Colonic mucosa (tissue), 4 donors: ENCODE measurements at regions not wholly inside any gene's neighbourhood (a gene's known extent, or its start where the extent isn't known, plus 50 kb on each side); places are given as distances from the start of the nearest gene placed in this dataset.

Experiments
- DNase-seq: peaks from one replicate; pipeline ENCODE4 v3.0.0-alpha.2; 2020
- H3K27ac ChIP-seq: fragments of 200-600 bp; one replicate; pipeline ENCODE4 v1.8.0; 2021
- H3K27me3 ChIP-seq: fragments of 200-600 bp; one replicate; pipeline ENCODE4 v1.8.0; 2021
- H3K36me3 ChIP-seq: fragments of 200-600 bp; one replicate; pipeline ENCODE4 v1.8.0; 2021
- H3K4me1 ChIP-seq: fragments of 200-600 bp; one replicate; pipeline ENCODE4 v1.8.0; 2021; ENCODE audit warnings: mild to moderate bottlenecking
- H3K4me3 ChIP-seq: fragments of 200-600 bp; one replicate; pipeline ENCODE4 v1.8.0; 2021
- H3K9ac ChIP-seq, 2 donors: one replicate each; pipeline ENCODE4 v1.7.0; 2013; ENCODE audit warnings: control low read depth in 2 of 2, low read depth in 2 of 2, low read length in 2 of 2
- H3K9me3 ChIP-seq: fragments of 200-600 bp; one replicate; pipeline ENCODE4 v1.8.0; 2021
- intact Hi-C: fragments of 100-400 bp; cut with DNase I; formaldehyde crosslinking; loops from one replicate; pipeline ENCODE4 v1.14.1; 2022
- TF ChIP-seq, protein P1 (sequence below): fragments of 200-600 bp; IDR thresholded peaks from one replicate; pipeline ENCODE4 v1.8.0; 2022; ENCODE audit warnings: antibody characterized with exemption, mild to moderate bottlenecking
- donor health status: healthy.
- donor health status: DM: no; HTN: no; CAD: no.
- donor health status: DM: no; HTN: no; CAD: no.

DNA sequence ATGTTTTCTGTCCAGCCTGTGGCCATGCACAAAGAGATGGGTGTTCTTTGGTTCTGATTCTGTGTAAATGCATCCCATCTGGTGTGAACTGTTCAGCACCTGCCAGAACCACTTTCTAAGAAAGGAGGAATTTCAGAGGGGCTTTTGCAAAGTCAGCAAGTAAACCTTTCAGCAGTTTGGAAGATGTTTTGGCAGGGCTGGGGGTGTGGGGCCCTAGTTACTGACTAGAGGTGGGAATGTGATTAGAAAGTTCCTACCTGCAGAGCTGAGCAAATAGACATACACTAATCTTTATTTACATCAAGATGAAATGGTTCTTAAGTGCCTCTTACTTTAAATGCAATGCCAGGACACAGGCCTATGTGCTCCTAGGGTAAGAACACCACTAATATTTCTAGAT lies 378.1 kb upstream of the USP24 start:
- Histone ChIP-seq H3K4me3 (no peak overlapping the region), H3K27ac (no peak overlapping the region), H3K27me3 (no peaks in the 10 kb centered on the region), H3K9me3 (no peaks in the 10 kb centered on the region), H3K36me3 (no peaks in the 10 kb centered on the region), H3K4me1 (no peaks in the 10 kb centered on the region), H3K9ac (no peak overlapping the region)
- intact Hi-C loops = no loop called here
- DNase-seq = no peak
- TF ChIP-seq, protein P1, sequence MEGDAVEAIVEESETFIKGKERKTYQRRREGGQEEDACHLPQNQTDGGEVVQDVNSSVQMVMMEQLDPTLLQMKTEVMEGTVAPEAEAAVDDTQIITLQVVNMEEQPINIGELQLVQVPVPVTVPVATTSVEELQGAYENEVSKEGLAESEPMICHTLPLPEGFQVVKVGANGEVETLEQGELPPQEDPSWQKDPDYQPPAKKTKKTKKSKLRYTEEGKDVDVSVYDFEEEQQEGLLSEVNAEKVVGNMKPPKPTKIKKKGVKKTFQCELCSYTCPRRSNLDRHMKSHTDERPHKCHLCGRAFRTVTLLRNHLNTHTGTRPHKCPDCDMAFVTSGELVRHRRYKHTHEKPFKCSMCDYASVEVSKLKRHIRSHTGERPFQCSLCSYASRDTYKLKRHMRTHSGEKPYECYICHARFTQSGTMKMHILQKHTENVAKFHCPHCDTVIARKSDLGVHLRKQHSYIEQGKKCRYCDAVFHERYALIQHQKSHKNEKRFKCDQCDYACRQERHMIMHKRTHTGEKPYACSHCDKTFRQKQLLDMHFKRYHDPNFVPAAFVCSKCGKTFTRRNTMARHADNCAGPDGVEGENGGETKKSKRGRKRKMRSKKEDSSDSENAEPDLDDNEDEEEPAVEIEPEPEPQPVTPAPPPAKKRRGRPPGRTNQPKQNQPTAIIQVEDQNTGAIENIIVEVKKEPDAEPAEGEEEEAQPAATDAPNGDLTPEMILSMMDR = no peak

DNA sequence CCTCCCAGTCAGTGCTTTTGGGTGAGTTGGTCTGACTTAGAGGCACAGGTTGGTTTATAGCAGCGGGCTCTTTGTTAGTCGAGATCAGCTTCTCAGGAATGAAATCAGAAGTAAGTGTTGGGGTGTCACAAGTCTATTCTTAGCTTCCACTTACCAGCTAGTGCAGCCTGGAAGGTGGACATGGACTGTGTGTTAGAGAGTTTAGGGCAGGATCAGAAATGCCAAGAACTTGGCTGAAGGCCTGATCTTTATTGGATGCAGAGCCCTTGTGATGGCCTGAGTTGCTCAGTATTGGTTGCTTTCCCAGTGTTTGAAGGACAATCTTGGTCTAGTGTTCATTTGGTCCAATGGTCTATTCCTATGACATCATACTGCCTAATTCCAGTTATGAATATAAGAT lies 377.0 kb upstream of the USP24 start:
- no peak overlapping the region for H3K9ac ChIP-seq
- H3K36me3 ChIP-seq = no peaks in the 10 kb centered on the region
- TF ChIP-seq, protein P1 = no peak
- DNase-seq = no peak
- no peak overlapping the region for H3K27ac ChIP-seq
- H3K27me3 ChIP-seq = no peaks in the 10 kb centered on the region
- H3K4me1 ChIP-seq = no peaks in the 10 kb centered on the region
- no peaks in the 10 kb centered on the region for H3K9me3 ChIP-seq
- intact Hi-C loops = no loop called here
- no peak overlapping the region for H3K4me3 ChIP-seq

DNA sequence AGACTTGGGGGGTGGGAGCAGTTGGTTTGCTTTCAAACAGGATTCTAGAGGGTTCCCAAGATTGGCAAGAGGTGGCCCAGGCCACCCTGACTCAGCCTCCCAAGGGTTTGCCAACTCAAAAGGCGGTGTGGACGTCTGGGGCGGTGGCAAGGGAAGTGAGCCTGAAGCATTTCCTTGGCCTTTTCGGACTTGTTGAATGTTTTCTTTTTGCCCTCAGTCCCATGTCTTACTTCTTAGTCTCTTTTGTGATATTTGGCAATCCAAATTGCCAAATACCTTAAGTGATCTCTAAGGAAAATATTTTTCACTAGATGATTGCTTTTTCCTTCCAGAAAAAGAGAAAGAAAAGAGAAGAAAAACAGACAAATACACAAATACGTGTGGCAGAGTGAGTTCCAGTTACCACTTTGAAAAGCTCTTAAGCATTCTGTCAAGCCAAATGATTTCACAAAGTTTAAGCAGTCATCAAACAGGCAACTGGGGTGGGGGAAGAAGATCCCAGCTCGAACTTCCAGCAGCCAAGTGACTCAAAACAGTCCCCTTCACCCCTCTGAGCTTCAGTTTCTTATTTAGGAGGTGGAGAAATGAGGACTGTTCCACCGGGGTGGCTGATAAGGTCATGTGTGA lies 374.6 kb upstream of the USP24 start:
- Histone ChIP-seq H3K36me3 (no peaks in the 10 kb centered on the region), H3K27me3 (no peaks in the 10 kb centered on the region), H3K9me3 (no peaks in the 10 kb centered on the region), H3K4me1 (no peaks in the 10 kb centered on the region), H3K9ac (no peak overlapping the region), H3K27ac (no peak overlapping the region), H3K4me3 (no peak overlapping the region)
- TF ChIP-seq, protein P1 = no peak
- intact Hi-C loops = no loop called here
- DNase-seq = no peak

DNA sequence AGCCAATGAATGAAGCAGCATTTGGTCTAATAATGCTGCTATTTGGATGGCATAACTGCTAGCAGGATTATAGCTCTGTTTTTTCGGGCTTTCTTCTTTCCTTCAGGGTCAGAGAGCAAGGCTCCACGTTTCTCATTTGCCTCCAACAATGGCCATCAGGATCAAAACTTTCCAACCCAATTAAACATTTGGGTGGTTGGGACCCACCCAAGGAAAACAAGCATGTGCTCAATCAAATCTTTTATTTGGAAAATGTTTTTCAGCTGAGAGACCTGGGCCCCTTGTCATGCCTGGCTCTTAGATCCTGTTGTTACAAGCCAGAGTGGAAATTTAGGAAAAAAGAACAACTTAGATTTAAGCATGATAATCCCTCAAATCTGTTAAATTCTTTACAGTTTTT lies 373.1 kb upstream of the USP24 start:
- no peaks in the 10 kb centered on the region for H3K9me3 ChIP-seq
- no peak overlapping the region for H3K9ac ChIP-seq
- no peak for DNase-seq
- H3K27ac ChIP-seq = no peak overlapping the region
- H3K27me3 ChIP-seq = no peaks in the 10 kb centered on the region
- intact Hi-C loops = no loop called here
- no peaks in the 10 kb centered on the region for H3K36me3 ChIP-seq
- H3K4me1 ChIP-seq = no peaks in the 10 kb centered on the region
- no peak overlapping the region for H3K4me3 ChIP-seq
- TF ChIP-seq, protein P1 = no peak

DNA sequence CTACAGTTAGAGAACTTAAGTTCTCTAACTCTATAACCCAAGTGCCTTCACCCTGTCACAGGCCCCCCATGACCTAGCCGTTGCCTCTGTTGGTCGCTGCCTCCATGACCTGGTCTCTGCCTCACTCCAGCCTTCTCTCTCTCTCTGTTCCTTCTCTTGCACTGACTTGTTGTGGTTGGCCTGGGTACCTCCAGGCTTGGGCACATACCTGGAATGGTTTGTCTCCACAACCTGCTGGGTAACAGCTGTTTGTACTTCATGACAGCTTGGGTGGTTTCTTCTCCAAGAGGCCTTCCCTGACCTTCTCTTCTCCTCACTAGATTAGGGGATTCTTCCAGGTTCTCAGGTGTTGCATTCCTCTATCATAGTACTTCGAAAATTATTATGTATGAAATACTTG lies 371.6 kb upstream of the USP24 start:
- intact Hi-C loops = no loop called here
- TF ChIP-seq, protein P1 = no peak
- Histone ChIP-seq H3K4me1 (no peaks in the 10 kb centered on the region), H3K9me3 (no peaks in the 10 kb centered on the region), H3K4me3 (no peak overlapping the region), H3K36me3 (no peaks in the 10 kb centered on the region), H3K9ac (no peak overlapping the region), H3K27me3 (no peaks in the 10 kb centered on the region), H3K27ac (no peak overlapping the region)
- no peak for DNase-seq

DNA sequence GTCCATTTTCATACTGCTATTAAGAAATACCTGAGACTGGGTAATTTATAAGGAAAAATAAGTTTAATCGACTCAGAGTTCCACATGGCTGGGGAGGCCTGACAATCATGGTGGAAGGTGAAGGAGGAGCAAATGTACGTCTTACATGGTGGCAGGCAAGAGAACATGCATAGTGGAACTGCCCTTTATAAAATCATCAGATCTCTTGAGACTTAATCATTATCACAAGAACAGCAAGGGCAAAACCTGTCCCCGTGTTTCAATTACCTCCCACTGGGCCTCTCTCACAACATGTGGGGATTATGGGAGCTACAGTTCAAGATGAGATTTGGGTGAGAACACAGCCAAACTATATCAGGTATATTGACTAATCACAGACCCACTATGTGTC lies 370.2 kb upstream of the USP24 start:
- Histone ChIP-seq H3K4me3 (no peak overlapping the region), H3K4me1 (no peaks in the 10 kb centered on the region), H3K27ac (no peak overlapping the region), H3K9me3 (no peaks in the 10 kb centered on the region), H3K27me3 (no peaks in the 10 kb centered on the region), H3K36me3 (no peaks in the 10 kb centered on the region), H3K9ac (no peak overlapping the region)
- intact Hi-C loops = no loop called here
- TF ChIP-seq, protein P1 = no peak
- DNase-seq = no peak
